A673 (cell line): ENCODE measurements at regions not wholly inside any gene's neighbourhood (a gene's known extent, or its start where the extent isn't known, plus 50 kb on each side); places are given as distances from the start of the nearest gene placed in this dataset.
A peak's percentile ranks its signal among the peaks of the same experiment; 100 is the strongest.

Source experiments
- BruUV-seq: library from RNA; stranded (reverse); fragments of 400-500 nt; replicated peaks from 2 replicates; lab custom pipeline; 2021; lab: Mats Ljungman, UMichigan
- CTCF ChIA-PET: fragments of 300-600 bp; sonication (Branson Sonifier 250); formaldehyde crosslinking; loops from one replicate; lab custom pipeline; 2022; ENCODE audit warnings: antibody characterized with exemption; lab: Charles Lee
- POLR2A ChIA-PET: fragments of 300-600 bp; sonication (Branson Sonifier 250); formaldehyde crosslinking; loops from one replicate; lab custom pipeline; 2022; ENCODE audit warnings: antibody characterized with exemption; ENCODE audit not compliant: low non-redundant PET; lab: Charles Lee
- DNase-seq: peaks from one replicate; pipeline ENCODE4 v3.0.0-alpha.2; 2015; ENCODE audit warnings: low spot score
- H3K27ac ChIP-seq: fragments of 200-600 bp; sonication (generic); 2 replicates; pipeline ENCODE4 v1.5.1; 2016; ENCODE audit warnings: mixed run types, low read depth, mild to moderate bottlenecking, mixed read lengths, antibody characterized with exemption, low read length; ENCODE audit not compliant: poor library complexity, severe bottlenecking
- H3K27me3 ChIP-seq: fragments of 200-600 bp; sonication (generic); replicated peaks from 2 replicates; pipeline ENCODE4 v1.6.1; 2017; ENCODE audit warnings: mixed run types, low read depth, mild to moderate bottlenecking, mixed read lengths, antibody characterized with exemption, low read length; ENCODE audit not compliant: insufficient read depth, poor library complexity
- H3K36me3 ChIP-seq: fragments of 200-600 bp; sonication (generic); 2 replicates; pipeline ENCODE4 v1.6.1; 2016; ENCODE audit warnings: mixed run types, mild to moderate bottlenecking, mixed read lengths, antibody characterized with exemption, low read length; ENCODE audit not compliant: insufficient read depth, poor library complexity, severe bottlenecking
- H3K4me1 ChIP-seq: fragments of 200-600 bp; sonication (generic); 2 replicates; pipeline ENCODE4 v1.6.1; 2017; ENCODE audit warnings: mixed run types, mild to moderate bottlenecking, mixed read lengths, antibody characterized with exemption, low read length; ENCODE audit not compliant: insufficient read depth, poor library complexity, severe bottlenecking
- H3K4me3 ChIP-seq: fragments of 200-600 bp; sonication (generic); 2 replicates; pipeline ENCODE4 v1.5.1; 2016; ENCODE audit warnings: low read depth, mixed run types, mild to moderate bottlenecking, mixed read lengths, low read length; ENCODE audit not compliant: poor library complexity, severe bottlenecking
- H3K9me3 ChIP-seq: fragments of 200-600 bp; sonication (generic); 2 replicates; pipeline ENCODE4 v1.6.1; 2016; ENCODE audit warnings: mixed run types, low read depth, mild to moderate bottlenecking, mixed read lengths, antibody characterized with exemption, low read length; ENCODE audit not compliant: poor library complexity, severe bottlenecking
- EZH2 ChIP-seq: fragments of 200-600 bp; sonication (generic); IDR thresholded peaks from 2 replicates; pipeline ENCODE4 v1.6.1; 2017; ENCODE audit warnings: borderline replicate concordance, low read depth, mild to moderate bottlenecking, mixed read lengths, antibody characterized with exemption, low read length; ENCODE audit not compliant: poor library complexity, severe bottlenecking
- intact Hi-C: fragments of 100-400 bp; cut with micrococcal nuclease; formaldehyde crosslinking; loops from one replicate; pipeline ENCODE4 v1.10.0; 2022; ENCODE audit not compliant: unreplicated experiment
- TF ChIP-seq, protein P1 (sequence below): fragments of 300-800, 200-600 bp; sonication (generic); conservative IDR thresholded peaks from 2 replicates; pipeline ENCODE4 v1.5.1; 2017; ENCODE audit warnings: low read depth, mild to moderate bottlenecking, antibody characterized with exemption, low read length, moderate library complexity, mixed read lengths

DNA sequence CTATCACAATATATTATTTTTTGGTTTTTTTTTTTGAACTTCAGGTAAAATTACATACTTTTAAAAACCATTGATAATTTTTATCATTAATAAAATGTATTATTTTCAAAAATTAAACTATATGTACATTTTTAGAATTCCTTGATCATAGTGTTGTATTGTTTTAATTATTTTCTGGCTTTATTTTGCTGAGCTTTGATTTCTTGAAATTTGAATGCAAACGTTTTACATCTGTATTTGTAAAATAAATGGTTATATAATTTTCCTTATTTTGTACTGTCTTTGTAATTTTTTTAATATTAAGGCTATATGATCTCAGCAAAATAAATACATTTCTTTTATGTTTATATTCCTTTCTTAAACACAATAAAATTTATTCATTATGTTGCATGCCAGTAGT is 125.6 kb downstream of the KIF2B start:
- H3K27ac ChIP-seq: no peak overlapping the region
- no TSS peak for BruUV-seq
- intact Hi-C loops: no loop called here
- H3K4me3 ChIP-seq: no peak overlapping the region
- no peak for DNase-seq
- H3K27me3 ChIP-seq: no peaks in the 10 kb centered on the region
- H3K9me3 ChIP-seq: peaks cover 3% of the 10 kb centered on the region
- H3K4me1 ChIP-seq: no peaks in the 10 kb centered on the region
- no peaks in the 10 kb centered on the region for H3K36me3 ChIP-seq
- no peak for TF ChIP-seq EZH2
- TF ChIP-seq, protein P1, sequence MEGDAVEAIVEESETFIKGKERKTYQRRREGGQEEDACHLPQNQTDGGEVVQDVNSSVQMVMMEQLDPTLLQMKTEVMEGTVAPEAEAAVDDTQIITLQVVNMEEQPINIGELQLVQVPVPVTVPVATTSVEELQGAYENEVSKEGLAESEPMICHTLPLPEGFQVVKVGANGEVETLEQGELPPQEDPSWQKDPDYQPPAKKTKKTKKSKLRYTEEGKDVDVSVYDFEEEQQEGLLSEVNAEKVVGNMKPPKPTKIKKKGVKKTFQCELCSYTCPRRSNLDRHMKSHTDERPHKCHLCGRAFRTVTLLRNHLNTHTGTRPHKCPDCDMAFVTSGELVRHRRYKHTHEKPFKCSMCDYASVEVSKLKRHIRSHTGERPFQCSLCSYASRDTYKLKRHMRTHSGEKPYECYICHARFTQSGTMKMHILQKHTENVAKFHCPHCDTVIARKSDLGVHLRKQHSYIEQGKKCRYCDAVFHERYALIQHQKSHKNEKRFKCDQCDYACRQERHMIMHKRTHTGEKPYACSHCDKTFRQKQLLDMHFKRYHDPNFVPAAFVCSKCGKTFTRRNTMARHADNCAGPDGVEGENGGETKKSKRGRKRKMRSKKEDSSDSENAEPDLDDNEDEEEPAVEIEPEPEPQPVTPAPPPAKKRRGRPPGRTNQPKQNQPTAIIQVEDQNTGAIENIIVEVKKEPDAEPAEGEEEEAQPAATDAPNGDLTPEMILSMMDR: no peak
- ChIA-PET POLR2A (no interaction called here), CTCF (no interaction called here)

DNA sequence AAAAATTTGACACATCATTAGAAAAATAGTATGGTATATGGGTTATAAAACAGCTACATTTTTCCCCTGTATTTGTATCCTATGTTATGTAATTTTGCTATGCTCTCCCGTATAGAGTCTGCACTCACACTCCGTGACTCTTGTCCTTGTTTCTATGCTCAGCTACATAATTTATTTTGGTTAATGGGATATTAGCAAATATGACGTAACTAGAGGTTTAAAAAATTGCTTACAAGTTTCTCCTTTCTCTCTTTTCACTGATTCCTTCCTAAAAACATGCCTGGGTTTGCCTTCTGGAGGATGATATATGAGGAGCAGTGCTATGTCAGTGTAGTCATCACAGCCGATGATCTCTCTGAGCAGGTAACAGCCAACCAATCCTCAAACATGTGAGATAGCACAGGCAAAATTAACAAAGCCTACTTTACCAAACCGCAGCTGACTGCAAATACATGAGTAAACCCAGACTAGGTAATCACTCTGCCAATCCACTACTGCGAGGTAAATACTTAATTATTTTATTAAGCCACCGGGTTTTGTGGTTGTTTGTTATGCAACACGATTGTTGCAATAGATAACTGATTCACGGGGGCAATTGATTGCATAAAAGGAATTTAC is 126.9 kb downstream of the KIF2B start:
- H3K27ac ChIP-seq: no peak overlapping the region
- DNase-seq: no peak
- no TSS peak for BruUV-seq
- no peak for TF ChIP-seq EZH2
- TF ChIP-seq, protein P1: no peak
- intact Hi-C loops: no loop called here
- no peaks in the 10 kb centered on the region for H3K27me3 ChIP-seq
- CTCF ChIA-PET: no interaction called here
- H3K4me3 ChIP-seq: no peak overlapping the region
- peaks cover 3% of the 10 kb centered on the region for H3K9me3 ChIP-seq
- no peaks in the 10 kb centered on the region for H3K4me1 ChIP-seq
- POLR2A ChIA-PET: interaction anchor here (0.6 kb wide), 1 partner anchor 1795 kb away, joined by 3 read pairs; no protein-coding TSS in a partner anchor
- H3K36me3 ChIP-seq: no peaks in the 10 kb centered on the region

DNA sequence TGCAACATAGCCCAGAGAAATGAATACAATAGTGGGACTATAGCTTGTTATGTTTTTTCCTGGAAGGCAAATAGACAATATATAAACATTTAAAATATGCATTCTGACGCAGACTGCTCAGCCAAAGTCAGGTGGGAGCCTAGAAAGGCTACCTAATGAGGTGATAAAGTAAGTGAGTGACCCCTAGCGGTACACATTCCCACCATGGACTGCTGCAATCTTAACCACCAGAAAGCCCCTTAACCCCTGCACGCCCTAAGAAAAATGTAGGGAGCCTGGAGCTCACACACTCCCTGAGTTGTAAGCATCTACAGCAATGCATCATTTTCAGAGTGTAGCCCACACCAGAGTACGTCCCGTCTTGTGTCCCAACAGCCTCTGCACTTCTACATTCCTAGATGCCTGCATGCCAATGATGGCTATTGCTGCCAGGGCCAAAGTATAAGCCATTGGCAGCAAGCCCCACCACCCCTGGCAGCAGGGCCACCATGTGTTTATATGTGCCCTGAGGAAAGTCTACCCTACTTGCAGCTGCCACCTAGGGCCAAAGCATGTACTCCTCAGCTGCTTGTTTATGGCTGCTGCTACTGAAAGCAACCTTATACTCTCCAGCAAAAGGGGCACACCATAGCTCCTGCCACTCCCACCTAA is 127.6 kb downstream of the KIF2B start:
- intact Hi-C loops: no loop called here
- no peaks in the 10 kb centered on the region for H3K36me3 ChIP-seq
- TF ChIP-seq, protein P1: peak; percentile 35; the same call in 1 of the 2 replicates
- TF ChIP-seq EZH2: no peak
- no peak overlapping the region for H3K4me3 ChIP-seq
- H3K9me3 ChIP-seq: peaks cover 3% of the 10 kb centered on the region
- no peak overlapping the region for H3K27ac ChIP-seq
- ChIA-PET CTCF (no interaction called here), POLR2A (interaction anchor here (0.6 kb wide), 1 partner anchor 1795 kb away, joined by 3 read pairs; no protein-coding TSS in a partner anchor)
- no TSS peak for BruUV-seq
- H3K27me3 ChIP-seq: no peaks in the 10 kb centered on the region
- DNase-seq: peak; percentile 3
- H3K4me1 ChIP-seq: no peaks in the 10 kb centered on the region
